ENCODE measurements at regions not wholly inside any gene's neighbourhood (a gene's known extent, or its start where the extent isn't known, plus 50 kb on each side); places are given as distances from the start of the nearest gene placed in this dataset.

DNA sequence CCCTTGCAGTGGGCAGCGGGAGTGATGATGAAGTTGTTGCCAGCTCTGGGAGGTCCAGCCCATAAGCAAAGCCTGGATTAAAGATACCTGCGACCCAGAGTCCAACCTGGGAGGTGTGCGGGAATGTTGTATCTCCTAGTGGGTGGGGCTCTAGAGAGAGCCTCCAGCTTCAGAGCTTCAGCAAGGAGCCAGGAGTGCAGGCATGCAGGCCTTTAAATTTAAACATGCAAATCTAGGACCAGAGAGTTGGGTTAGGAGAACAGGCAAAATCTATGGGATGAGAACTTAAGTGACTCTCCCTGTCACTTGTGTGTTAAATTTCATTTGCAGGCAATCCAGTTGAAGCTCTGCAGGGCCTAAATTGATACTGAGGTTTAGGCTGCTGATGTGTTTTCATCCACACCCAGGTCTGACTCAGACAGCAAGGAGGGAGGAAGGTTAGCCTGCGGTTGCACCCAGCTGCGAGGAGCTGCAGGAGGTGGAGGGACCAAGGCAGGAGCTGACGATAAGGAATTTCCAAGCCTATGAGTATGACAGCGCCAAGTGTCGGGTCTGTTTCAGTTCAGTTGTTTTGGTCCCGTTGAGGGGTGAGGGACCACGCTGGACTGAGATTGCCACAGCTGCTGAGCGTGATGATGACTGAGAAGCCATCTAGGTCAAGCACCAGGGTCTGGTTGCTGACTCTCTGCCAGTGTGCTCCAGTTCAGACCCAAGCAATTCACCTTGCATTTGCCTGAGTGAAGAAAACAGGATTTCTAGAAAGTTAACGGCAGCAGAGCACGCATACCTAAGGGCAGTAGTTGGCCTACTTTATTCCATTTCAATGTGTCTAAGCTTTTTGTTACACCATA, 243.0 kb downstream of the ICE1 start:
- TF ChIP-seq POLR2A (IDR thresholded peaks at IDR 0.05; ENCODE audit: extremely low read depth, insufficient read length) (no peak), CTCF (IDR thresholded peaks at IDR 0.05; ENCODE audit: low read depth, low read length) (no peak), MYC (IDR thresholded peaks at IDR 0.05; ENCODE audit: low read depth, low read length) (no peak)
- TF ChIP-seq, protein P1, sequence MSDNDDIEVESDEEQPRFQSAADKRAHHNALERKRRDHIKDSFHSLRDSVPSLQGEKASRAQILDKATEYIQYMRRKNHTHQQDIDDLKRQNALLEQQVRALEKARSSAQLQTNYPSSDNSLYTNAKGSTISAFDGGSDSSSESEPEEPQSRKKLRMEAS (IDR thresholded peaks at IDR 0.05; ENCODE audit: low read depth, low read length) = no peak

Data from NB4 (cell line).